Amygdala (tissue), 56 donors: ENCODE measurements at regions not wholly inside any gene's neighbourhood (a gene's known extent, or its start where the extent isn't known, plus 50 kb on each side); places are given as distances from the start of the nearest gene placed in this dataset.

ENCODE experiments used
- DNase-seq, 56 donors: peaks; one replicate each; lab custom pipeline; 2025; lab: John Stamatoyannopoulos, UW

GRCh38 chr18:29071869-29072268 is 894.9 kb upstream of the CDH2 start:
- no peak for DNase-seq

DNA sequence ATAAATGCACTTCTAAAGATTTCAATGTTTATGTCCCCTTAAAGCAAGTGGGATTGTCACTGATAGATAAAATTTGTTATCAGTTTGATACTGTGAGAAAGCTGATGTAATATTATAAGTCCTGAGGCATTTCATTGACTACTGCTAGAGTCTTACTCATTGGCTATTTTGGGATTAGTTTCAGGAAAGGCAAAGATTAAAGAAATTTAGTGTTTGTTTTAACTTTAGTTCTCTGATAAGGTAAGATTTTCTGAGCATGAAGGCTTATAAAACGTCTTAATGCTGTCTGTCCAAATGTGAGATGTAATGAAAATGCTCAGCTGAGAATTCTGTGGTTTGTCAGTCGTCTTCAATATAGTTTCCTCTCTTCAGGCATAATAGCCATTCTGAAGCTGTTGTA is 886.4 kb upstream of the CDH2 start:
- DNase-seq, result no peak

- no peak for DNase-seq
These were observed 886.0 kb upstream of the CDH2 start for GRCh38 chr18:29062921-29063320.

DNA sequence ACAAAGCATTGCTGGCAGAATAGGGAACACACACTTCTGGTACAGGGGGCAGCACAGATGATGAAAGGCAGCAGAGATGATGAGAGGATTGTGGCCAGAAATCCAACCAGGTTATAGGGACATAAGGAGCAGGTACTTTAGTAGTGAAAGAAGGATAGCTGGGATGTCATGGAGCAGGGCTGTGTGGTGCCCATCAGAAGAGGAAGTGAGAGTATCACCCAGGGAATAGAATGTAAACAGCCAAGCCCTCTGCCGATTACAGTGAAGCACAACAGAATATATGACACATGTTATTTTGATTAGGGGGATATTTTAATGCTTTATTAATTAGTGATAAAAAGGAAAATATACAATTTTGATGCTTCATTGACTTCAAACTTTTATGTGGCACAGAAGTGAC is 883.4 kb upstream of the CDH2 start:
- no peak for DNase-seq

GRCh38 chr18:29057703-29058102 is 880.8 kb upstream of the CDH2 start:
- no peak for DNase-seq

GRCh38 chr18:29056800-29057199 is 879.9 kb upstream of the CDH2 start:
- DNase-seq, result no peak

DNA sequence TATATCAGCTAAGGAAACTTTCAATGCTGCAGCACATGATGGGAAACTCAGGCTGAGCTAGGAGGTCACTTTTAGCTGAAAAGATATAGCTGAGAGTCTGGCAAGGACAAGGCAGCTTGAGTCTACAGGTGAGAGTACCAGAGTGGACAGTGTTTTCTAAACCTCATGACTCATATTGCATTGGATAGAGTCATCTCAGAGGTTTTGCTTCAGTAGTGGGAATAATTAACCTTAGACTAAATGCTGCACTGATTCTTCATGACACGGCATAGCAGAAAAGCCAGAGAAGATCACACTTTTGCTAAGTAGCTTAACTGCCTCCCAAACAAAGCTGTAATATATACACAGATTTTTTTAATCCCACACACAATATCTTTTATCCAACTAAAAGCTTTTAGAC is 865.0 kb upstream of the CDH2 start:
- no peak for DNase-seq

- DNase-seq, result no peak
These were observed 857.4 kb upstream of the CDH2 start for GRCh38 chr18:29034113-29034856.

GRCh38 chr18:29028560-29028959 is 851.6 kb upstream of the CDH2 start:
- DNase-seq, result no peak

GRCh38 chr18:29018976-29019375 is 842.0 kb upstream of the CDH2 start:
- no peak for DNase-seq

DNA sequence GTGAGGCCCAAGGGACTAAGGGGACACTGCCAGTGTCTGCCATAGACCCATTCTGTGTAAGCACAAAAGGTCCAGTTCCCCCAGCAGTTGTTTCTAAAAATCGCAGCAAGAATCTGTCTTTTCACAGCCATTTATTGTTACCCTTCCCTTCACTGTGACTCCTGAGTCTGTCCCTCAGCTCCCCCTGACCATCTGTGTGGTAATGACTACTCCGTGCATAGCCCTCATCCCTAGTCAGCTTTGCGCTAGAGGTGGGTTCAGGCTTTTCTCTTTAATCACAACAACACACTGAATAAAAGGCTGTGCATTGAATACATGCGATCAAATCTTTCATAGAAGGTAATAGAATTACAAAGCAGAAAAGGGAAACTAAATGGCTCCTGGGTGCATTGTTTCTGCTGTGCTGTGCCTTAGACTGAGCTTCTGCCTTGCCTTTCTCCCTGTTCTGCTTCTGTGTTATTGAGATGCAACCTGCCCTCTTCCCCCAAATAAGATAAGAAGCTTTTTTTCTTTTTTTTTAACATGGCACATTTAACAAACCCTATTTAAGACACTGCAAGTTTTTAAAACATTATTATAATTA is 836.0 kb upstream of the CDH2 start:
- DNase-seq, result no peak

- no peak for DNase-seq
These were observed 835.4 kb upstream of the CDH2 start for GRCh38 chr18:29012364-29012763.

GRCh38 chr18:29009250-29009803 is 832.4 kb upstream of the CDH2 start:
- DNase-seq, result no peak

DNA sequence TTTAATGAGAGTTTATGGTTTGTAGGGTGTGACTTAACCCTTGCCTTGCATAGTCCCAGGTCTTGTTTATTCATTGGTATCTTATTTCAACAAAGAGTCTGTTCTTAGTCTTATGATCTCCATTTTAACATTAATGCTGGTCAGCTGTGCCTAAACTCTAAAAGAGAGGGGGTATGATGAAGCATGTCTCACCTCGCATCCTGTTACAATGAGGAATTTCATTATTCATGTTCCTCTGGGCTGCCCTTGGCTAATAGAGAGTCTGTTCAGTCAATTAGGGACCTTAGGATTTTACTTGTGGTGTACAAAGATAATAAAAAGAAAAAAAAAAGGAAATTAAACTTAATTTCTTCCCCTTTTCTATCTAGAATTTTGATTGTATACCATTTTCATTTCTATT is 831.9 kb upstream of the CDH2 start:
- no peak for DNase-seq

- no peak for DNase-seq
These were observed 831.2 kb upstream of the CDH2 start for GRCh38 chr18:29007986-29008654.

- no peak for DNase-seq
These were observed 828.0 kb upstream of the CDH2 start for GRCh38 chr18:29004921-29005320.

DNA sequence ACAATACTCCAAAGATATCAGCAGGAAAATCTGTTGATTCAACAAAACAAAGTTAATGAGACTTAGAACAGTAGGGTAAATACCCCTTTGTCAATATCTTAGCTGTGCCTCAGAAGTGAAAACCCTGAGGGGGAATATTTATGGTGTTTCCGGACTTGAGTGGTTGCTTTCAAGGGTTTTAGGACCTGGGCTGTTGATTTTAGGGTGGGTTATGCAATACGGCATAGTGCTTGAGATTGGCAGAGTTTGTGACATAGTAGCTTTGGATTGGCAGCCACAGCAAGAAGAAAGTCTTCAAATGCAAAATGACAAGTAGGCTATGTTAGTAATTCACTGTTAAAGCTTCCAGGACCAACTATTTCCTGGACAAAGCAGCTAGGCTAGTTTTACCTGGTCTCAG is 826.3 kb upstream of the CDH2 start:
- no peak for DNase-seq

DNA sequence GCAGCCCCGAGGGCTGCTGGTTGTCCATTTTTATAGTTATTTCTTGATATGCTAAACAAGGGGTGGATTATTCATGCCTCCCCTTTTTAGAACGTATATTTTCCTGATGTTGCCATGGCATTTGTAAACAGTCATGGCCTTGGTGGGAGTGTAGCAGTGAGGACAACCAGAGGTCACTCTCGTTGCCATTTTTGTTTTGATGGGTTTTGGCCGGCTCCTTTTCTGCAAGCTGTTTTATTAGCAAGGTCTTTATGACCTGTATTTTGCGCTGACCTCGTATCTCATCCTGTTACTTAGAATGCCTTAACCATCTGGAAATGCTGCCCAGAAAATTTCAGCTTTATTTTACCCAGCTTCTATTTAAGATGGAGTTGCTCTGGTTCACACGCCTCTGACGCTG is 825.8 kb upstream of the CDH2 start:
- no peak for DNase-seq

- DNase-seq, result no peak
These were observed 822.8 kb upstream of the CDH2 start for GRCh38 chr18:28999726-29000125.

DNA sequence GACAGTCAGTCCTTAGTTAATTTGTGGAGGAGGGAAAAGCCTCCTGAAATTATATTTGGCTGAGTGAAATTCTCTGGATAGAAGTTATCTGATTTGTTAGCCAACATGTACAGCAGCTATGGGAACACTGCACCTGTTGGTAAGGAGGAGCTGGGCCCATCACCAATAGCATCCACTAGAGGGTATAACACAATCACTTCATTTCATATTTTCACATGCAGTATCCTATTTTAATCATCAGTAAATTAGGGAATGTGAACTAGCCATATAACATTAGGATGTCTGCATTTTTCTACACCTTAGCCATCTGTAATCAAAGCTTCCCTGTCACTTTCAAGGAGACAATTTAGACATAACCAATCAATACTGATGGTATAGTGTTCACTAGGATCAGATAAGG is 818.4 kb upstream of the CDH2 start:
- DNase-seq, result no peak

DNA sequence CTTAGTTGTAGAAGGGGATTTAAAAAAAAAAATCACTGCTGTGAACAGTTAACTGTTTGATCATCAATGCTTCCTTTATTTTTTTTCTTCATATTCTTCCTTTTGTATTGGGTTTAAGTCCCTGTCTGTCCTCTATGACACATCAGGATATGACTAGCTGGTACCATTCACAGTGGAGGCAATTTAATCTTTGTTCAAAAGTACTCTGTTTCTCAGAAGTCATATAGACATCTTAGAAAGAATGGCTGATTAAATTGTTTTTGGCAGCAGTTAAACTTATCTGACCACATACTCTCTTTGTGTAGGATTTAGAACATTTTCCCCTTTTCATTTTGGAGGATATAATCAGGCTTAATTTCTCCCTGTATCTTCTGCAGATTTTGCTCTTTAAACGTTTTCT is 807.8 kb upstream of the CDH2 start:
- no peak for DNase-seq

DNA sequence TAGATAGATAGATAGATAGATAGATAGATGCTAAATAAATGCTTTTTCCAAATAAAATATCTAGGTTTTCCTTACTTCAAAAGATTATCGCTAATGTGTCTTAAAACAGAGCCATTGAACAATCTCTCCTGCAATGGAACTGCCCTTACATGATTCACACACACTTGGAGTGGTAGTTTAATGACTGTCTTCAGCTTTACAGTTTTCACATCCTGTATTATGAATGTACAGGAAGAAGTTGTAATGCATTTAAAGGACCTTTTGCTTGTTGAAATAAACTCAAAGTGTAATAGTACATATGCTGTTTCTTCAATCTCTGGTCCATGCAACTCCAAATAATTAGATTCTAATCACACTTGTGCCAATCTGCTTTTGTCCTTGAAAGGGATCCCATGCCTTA is 797.6 kb upstream of the CDH2 start:
- DNase-seq, result no peak
